B cell (primary cell): ENCODE measurements at regions not wholly inside any gene's neighbourhood (a gene's known extent, or its start where the extent isn't known, plus 50 kb on each side); places are given as distances from the start of the nearest gene placed in this dataset.

ENCODE experiments used
- CTCF ChIP-seq: fragments of 200-600 bp; IDR thresholded peaks from one replicate; pipeline ENCODE4 v1.8.0; 2022; ENCODE audit warnings: antibody characterized with exemption, mild to moderate bottlenecking
- EZH2 ChIP-seq: IDR thresholded peaks from 2 replicates; pipeline ENCODE4 v1.6.1; 2012; ENCODE audit warnings: borderline replicate concordance, low read depth, mild to moderate bottlenecking, moderate library complexity, low read length; ENCODE audit not compliant: insufficient read depth, poor library complexity, severe bottlenecking

- TF ChIP-seq CTCF = no peak
- no peak for TF ChIP-seq EZH2
These were observed 102.5 kb upstream of the MDM1 start for GRCh38 chr12:68434391-68435298.
